D721Med (cell line): ENCODE measurements at regions not wholly inside any gene's neighbourhood (a gene's known extent, or its start where the extent isn't known, plus 50 kb on each side); places are given as distances from the start of the nearest gene placed in this dataset.

Experiments
- DNase-seq: peaks from one replicate; pipeline ENCODE4 v3.0.0; 2011; ENCODE audit warnings: low spot score; ENCODE audit not compliant: insufficient read length
- FAIRE-seq: peaks from 2 replicates; lab custom pipeline; 2011; peaks lifted over from hg19 to GRCh38; lab: Jason Lieb, UNC
- CTCF ChIP-seq: IDR thresholded peaks from 2 replicates; pipeline ENCODE4 v1.5.1; 2012; ENCODE audit warnings: mild to moderate bottlenecking, control low read depth; ENCODE audit not compliant: insufficient read depth; ENCODE audit errors: missing control alignments

GRCh38 chr7:16001477-16001876 lies 315.0 kb upstream of the MEOX2 start:
- DNase-seq (no peak), FAIRE-seq (no peak)
- TF ChIP-seq CTCF = no peak

- no peak for TF ChIP-seq CTCF
- DNase-seq = no peak
- no peak for FAIRE-seq
Observed at GRCh38 chr7:15998617-15999016, 312.1 kb upstream of the MEOX2 start.

- no peak for TF ChIP-seq CTCF
- no peak for DNase-seq
- no peak for FAIRE-seq
Observed at GRCh38 chr7:15995027-15995426, 308.5 kb upstream of the MEOX2 start.

DNA sequence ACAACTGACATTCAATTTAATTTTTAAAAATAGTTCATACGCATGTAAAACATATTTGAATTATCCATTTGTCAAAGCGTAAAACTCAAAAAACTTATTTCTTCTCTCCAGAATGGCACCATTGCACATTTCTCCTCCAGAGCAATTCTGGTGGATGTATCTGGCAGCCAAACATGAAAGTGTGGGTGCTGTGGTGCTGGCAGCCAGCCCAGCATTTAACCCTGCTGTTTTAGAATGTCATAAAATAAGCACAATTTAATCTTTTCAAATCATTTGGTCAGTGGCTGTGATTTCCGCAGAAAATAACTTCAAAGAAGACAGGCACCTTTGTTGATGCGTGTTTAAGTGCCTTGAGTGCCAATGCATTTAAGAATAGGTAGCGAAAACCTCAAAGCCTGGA lies 302.7 kb upstream of the MEOX2 start:
- no peak for FAIRE-seq
- DNase-seq = no peak
- TF ChIP-seq CTCF = no peak

DNA sequence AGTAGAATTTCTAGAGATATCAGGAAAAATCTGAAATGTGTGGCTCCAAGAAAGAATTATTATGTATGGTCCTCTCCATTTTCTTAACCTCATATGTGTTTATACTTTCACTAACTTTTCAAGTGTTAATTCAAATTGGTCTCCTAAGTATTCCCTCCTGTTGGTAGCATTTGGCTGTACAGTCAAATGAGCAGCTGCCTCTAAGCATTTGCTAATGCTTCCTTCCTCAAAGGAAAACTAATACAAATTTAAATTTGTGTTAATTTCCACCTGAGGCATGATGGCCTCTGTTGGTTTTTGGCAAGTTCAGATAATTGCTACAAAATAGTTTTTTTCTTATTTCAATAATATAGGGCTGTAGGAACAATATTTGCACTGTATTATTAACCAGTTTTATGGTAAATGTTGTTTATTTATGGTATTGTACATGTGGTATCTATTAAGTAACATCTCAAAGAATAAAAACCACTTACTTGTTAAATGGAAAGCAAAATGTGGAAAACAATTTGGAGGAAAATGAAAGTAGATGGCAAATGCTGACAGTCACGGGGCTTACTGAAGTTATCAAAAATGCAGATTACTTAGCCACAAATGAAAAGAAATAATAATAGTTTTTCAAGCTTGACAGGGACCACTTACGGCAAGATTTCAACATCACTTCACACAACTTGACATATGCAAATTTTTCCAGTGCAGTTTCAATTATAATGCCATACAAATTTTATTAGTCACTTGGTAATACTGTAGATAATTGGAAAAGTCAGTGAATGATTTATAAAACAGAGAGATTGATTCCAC lies 299.3 kb upstream of the MEOX2 start:
- DNase-seq (no peak), FAIRE-seq (no peak)
- TF ChIP-seq CTCF = no peak

DNA sequence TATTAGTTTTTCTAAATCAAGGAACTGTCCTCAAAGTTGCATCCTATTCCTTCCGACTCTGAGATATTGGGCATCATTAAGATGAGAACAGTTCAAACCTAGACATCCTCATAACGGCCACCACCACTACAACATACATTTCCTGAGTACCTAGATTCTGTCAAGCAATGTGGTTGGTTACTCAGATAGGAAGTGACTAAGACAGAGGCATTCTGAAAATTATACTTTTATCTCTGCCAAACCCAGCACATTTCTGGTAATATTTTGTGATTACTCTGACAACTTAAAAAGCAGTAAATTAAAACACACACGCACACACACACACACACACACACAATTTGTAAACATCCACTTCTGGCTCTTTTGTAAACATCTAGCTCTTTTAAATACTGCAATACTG lies 291.2 kb upstream of the MEOX2 start:
- no peak for TF ChIP-seq CTCF
- DNase-seq (no peak), FAIRE-seq (no peak)

DNA sequence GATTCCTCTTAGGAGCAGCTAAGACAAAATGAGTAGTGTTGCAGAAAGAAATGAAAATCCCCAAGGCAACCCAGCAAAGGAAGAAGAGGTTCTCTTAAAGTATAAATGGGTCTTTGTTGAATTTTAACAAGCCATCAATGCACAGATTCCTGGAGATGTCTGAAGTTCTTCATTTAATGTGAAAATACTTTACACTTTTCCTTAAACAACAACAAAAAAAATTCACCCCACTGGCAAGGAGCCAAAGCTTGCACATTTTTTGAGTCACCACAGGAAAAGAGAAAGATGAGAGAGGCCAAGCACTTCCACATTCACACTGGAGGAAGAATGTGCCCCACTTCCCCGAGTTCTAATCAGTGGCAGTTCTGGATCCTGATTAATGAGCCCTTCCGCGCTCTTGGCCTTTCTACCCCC lies 286.4 kb upstream of the MEOX2 start:
- no peak for TF ChIP-seq CTCF
- FAIRE-seq (no peak), DNase-seq (no peak)
